GM19239 (cell line): ENCODE measurements at regions not wholly inside any gene's neighbourhood (a gene's known extent, or its start where the extent isn't known, plus 50 kb on each side); places are given as distances from the start of the nearest gene placed in this dataset.
"Not testable (repeated sequence)": the region's sequence is repeated elsewhere in the genome, so short reads cannot be mapped to it uniquely, and the experiment has no call there.

Source experiments
- DNase-seq: peaks from one replicate; pipeline ENCODE4 v3.0.0; 2011; ENCODE audit warnings: low spot score; ENCODE audit not compliant: insufficient read length
- FAIRE-seq: peaks from 2 replicates; lab custom pipeline; 2011; peaks lifted over from hg19 to GRCh38; lab: Jason Lieb, UNC

DNA sequence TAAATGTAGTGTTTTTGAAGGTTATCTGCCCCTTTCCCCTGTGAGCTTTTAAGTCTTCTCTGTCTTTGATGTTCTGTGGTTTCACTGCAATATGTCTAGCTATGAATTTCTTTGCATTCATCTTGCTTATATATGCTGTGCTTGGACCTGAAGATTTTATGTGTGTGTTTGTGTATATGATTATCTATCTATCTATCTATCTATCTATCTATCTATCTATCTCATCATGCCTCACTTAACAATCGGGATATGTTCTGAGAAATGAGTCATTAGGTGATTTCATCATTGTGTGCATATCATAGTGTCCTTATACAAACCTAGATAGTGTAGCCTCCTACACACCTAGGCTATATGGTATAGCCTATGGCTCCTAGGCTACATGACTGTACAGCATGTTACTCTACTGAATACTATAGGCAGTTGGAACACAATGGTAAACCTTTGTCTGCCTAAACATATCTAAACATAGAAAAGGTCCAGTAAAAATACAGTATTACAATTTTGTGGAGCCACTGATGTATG is 173.9 kb downstream of the NPIPA7 start:
- not testable (repeated sequence) for FAIRE-seq, DNase-seq

DNA sequence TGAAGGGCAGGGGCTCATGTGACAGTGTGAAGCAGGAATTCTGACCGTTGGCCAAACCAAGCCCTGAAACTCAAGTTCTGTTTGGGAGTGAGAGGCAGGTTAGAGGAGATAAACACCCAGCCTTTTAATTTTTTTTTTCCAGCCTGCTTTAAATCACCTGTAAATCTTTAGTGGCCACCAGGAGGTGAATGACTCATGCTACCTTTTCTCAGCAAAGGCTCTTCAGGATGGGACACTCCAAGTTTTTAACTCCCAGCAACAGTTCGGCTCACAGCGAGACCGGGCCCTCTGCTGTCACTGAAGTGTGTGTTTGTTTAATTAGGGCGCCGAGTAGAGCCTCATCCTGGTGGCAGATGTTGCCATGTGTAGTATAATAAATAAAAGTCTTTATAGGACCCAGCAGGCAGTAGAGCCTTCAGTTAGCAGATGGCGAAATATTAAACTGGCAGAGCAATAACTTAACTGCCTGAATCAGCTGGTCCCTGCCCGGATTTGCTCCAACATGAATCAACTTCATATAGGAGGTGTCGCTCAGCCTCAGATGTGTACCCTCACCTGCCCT is 180.3 kb downstream of the NPIPA7 start:
- not testable (repeated sequence) for DNase-seq, FAIRE-seq

DNA sequence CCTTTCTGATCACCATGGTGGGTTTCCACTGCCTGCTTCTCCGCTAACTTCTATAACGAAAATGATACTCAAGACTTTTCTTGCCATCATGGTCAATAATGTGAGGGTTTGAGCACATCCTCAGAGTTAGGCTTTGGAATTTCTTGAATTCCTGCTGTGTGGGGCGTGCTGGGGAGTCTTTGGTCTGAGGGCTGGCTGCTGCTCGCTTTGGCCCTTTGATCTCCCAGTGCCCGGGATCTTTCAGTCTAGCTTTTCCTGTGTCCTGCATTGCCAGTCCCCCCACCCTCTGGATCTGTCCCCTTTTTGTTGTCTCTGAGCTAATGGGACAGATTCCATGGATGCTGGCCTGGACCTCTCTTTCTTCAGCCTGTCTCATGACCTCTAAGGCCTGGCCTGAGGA is 182.6 kb downstream of the NPIPA7 start:
- FAIRE-seq, DNase-seq: not testable (repeated sequence)

DNA sequence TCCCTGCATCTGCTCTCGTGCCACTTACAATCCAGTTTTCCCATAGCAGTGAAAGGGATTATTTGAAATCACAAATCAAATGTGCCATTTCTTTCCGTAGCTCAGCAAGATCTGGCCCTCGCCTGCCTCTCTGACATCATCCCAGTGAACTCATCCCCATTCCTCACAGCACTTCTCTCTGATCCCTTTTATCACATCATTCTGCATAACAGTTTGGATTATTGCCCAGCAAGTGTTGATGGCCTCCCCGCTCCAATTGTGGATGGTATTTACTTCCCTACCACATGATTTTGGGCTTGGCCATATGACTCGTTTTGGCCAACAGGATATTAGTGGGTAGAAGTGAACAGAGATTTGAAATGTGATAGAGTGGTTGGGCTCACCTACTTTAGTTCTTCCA is 185.0 kb downstream of the NPIPA7 start:
- FAIRE-seq, DNase-seq: not testable (repeated sequence)

DNA sequence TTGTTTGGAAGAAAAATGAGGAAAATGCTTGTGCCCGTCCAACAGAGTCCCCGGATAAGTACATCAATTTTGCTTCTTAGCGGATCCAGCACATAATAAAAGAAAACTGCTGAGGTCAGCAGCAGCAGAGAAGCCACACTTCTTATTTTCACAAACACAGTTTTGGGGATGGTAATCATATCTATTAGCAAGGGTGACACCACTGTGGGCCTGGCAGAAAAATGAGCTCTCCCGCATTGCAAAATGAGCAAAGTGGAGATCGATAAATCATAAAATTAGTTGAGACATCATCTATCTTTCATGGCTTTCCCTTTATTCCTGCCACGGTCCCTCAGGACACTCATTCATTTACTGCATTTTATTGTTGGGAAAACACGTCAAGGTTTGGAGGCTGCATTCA is 186.4 kb downstream of the NPIPA7 start:
- DNase-seq, FAIRE-seq: not testable (repeated sequence)

DNA sequence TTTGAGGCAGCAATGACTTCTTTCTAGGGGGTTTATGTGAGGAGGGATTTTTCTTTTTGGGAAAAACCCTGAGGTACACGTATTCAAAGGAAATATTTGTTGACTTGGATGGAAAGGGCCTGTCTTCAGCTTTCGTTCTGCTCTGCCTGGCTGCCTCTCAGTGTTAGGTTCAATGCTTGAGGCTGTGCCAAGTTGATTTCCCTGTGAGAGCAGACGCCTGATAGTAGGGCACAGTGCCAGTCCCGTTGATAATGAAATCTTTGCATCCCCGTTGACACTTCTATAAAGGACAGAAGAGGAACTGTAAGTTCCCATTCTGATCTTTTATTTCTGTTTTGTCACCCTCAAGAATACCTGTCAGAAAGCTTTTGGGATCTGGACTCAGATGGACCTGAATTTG is 191.1 kb downstream of the NPIPA7 start:
- not testable (repeated sequence) for DNase-seq, FAIRE-seq

DNA sequence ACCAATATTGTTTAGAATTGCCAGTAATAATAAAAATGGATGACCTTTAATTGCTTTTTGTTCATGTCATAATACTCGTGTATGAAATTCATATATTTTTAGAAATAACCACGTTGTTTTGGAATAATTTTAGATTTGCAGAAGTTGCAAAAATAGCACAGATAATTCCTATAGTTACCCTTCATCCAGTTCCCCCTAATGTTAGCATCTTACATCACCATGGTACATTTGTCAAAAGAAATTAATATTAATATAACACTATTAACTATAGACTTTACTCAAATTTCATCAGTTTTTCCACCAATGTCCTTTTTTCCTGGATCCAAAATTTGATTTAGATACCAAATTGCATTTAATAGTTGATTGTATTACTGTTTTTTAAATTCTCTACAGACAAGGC is 191.9 kb downstream of the NPIPA7 start:
- DNase-seq, FAIRE-seq: not testable (repeated sequence)

DNA sequence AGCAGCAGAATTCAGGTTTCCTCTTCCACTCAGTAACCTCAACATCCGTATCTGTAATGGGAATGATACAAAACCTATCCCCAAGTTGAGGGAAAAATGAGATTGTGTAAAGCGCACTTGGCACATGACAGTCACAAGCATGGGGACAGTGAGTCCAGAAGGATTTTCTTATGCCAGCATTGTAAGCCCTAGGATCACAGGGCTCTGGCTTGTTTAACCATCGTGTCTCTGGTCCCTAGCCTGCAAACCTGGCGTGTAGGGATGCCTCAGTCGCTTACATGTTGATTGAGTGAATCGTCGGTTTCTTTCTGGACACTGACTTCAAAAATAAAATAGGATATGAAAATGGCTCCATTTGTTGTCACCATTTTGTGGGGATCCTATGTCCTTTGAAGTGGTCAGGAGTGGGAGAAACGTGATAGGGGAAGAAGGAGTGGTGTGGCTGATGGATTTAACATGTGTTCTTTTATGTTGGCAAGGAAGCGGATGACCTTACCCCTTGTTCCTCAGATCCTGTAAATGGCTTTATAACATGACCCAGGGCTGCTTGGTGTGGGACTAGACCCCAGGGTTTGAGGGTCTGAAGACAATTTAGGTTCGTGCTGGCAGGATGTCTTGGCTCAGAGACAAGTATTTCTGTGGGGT is 193.3 kb downstream of the NPIPA7 start:
- not testable (repeated sequence) for FAIRE-seq, DNase-seq

DNA sequence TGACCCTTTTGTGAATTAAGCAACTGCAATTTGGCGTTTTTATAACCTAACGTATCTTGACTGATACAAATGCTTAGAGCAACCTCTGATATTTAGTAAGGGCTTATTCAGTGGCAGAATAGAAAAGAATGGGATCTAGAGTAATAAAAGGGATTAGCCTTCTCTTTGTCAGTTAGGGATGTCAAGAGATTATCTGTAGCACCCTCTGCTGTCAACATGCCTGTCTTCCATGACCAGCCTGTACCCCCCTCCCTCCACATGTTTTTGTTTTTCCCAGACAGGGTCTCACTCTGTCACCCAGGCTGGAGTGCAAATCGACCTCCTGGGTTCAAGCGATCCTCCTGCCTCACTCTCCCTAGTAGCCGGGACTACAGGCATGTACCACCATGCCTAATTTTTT is 198.1 kb downstream of the NPIPA7 start:
- not testable (repeated sequence) for DNase-seq, FAIRE-seq

DNA sequence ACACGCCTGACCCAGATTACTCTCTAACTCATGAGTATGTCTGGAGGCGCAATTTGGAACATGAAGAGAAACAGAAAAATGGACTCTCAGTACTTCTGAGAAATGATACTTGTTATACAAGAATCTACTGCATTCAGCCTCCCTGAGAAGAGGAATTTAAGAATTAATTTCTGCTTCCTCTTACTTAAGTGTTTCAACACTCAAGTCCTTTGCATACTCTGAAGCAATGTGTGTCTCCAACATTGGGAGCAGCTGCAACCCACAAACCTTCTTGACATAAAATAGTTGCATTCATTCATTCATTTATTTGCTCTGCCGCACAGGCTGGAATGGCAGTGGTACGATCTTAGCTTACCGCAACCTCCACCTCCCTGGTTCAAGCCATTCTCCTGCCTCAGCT is 199.8 kb downstream of the NPIPA7 start:
- FAIRE-seq (no peak), DNase-seq (no peak)

DNA sequence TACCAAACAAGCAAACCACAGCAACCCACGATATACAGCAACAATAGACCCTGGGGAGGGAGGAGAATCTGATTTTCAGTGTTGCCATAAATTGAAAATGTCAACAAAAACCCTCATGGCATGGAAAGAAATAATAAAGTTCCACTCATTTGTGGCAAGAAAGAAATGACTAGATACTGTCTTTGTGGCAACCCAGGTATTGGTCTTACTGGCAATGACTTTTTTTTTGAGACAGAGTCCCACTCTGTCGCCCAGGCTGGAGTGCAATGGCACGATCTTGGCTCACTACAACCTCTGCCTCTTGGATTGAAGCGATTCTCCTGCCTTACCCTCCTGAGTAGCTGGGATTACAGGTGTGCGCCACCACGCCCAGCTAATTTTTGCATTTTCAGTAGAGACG is 204.0 kb downstream of the NPIPA7 start:
- DNase-seq, FAIRE-seq: not testable (repeated sequence)

DNA sequence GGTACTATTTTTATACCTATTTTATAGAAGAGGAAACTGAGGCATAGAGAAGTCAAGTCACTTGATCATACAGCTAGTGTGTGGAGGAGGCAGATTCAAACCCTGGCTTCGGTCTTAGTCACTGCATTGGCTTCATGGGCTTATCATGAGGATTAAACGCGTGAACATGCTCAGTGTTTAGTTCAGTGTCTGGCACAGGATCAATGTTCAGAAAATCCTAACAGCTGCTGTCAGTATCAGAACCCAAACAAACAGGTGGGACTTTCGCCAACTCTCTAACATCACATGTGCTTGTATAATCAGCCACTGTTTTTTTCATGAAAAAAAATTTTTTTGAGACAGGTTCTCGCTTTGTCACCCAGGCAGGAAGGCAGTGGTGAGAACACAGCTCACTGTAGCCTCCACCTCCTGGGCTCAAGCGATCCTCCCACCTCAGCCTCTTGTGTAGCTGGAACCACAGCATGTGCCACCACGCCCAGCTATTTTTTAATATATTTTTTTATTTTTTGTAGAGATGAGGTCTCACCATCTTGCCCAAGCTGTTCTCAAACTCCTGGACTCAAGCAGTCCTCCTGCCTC is 207.2 kb downstream of the NPIPA7 start:
- DNase-seq, FAIRE-seq: not testable (repeated sequence)

DNA sequence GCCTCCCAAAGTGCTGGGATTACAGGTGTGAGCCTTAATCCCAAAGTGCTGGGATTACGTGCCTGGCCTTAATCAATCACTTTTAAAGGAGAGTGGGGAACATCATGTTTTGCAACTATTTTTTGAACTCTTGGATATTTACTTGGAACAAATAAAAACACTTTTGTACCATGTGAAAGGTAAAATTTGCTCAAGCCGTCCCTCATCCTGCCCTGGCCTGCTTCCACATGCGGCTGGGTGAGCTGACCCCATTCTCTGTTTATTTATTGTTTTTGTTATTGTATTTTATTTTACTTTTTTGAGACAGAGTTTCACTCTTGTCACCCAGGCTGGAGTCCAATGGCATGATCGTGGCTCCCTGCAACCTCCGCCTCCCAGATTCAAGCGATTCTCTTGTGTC is 208.0 kb downstream of the NPIPA7 start:
- FAIRE-seq, DNase-seq: not testable (repeated sequence)

DNA sequence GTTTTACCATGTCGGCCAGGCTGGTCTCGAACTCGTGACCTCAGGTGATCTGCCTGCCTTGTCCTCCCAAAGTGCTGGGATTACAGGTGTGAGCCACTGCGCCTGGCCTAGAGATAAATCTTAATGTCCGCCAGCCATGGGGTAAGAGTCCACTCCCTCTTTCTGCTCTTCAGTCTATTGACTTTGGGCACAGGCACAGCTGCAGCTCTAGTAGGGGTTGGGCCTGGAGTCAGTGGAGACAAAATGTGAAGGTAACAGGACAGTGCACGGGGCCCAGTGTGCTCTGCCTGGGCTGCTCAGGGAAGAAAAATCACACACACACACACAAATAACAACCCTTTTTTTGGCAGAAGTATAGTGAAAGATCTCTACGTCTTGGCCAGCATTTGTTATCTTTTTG is 209.5 kb downstream of the NPIPA7 start:
- FAIRE-seq, DNase-seq: not testable (repeated sequence)

DNA sequence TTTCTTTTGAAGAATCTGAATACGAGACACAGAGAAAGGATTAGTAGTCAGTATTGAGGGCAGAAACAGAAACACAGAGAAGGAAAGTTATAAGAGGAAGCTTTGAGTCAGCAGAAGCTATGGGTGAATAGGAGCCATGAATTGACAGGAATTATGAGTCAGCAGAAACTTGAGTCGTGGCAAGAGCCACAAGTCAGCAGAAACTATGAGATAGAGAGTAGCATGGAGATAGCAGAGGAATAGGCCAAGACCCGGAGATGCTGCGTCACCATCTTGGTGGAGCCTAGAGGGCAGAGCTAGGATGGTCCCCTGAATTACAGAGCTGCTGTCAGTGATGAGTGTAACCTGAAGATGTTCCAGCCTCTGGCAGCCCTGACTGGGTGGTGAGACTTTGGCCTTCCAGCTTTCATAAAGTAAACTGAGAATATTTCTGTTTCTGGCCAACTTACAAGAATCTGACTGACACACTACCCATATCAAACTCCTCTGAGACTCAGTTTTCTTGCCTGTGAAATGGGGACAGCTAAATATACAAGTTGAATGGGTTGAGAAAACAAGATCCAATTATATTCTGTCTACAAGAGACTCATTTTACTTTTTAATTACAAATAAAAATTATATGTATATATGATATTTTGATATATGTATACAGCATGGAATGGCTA is 211.8 kb downstream of the NPIPA7 start:
- not testable (repeated sequence) for FAIRE-seq, DNase-seq

DNA sequence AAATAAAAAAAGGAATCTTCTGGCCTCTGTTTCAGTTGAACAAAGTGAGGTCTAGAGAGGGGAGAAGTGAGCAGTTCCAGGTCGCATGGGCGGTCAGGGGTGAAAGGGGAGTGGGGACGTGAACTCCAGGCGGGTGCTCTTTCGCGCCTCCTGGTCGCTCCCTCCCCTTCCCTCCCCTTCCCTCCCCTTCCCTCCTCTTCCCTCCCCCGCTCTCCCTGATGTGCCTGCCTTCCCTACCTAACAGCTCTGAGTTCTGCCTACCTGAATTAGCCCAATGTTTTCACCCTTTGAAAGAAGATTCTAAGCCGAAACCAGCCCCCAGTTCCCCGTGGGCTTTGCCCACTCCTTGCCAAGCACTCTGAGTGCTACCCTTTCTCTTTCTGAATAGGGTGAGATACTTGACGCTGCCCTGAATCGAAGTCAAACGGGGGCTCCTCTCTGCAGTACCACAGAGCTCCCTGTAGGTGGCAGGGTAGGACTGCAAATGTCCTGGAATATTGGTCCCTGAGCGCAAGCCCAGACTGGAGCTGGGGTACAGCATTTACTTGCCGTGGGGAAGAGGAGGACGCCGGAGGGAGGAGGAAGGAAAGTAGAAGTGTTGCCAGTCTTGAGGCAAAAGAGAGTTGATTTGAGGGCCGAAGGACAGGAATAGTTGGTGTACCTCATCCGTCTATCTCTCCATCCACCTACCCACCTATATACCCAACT is 214.4 kb downstream of the NPIPA7 start:
- DNase-seq (peak; percentile 0), FAIRE-seq (peak; percentile 66)

DNA sequence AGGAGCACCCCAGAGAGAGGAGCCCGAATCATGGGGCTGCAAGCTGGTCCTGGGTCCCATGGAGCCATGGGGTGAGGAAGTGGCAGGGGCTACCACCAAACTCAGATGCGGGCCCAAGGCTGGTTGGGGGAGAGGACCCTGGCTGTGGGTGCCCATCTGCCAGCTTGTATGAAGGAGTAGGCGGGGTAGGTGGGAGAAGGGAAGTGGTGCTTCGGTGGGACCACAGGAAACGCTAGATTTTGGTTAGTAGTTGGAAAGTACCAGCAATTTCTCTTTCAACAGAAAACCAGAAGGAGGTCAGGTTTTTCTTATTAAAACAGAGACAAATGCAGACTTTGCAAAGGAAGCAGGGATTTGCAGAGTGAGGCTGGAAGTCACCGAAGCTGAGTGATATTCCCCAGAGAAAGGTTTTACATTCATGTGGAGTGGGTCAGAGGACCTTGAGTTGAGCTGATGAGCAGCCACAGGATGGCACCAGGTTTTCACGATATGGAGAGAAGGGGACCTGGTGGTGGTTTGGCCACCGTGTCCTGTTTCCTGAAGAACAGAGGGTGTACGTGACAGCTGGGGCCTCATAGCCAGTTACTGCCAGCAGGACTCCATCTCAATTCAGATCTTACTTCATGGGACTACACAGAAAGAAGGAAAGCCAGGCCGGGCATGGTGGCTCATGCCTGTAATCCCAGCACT is 216.2 kb downstream of the NPIPA7 start:
- FAIRE-seq, result not testable (repeated sequence)

DNA sequence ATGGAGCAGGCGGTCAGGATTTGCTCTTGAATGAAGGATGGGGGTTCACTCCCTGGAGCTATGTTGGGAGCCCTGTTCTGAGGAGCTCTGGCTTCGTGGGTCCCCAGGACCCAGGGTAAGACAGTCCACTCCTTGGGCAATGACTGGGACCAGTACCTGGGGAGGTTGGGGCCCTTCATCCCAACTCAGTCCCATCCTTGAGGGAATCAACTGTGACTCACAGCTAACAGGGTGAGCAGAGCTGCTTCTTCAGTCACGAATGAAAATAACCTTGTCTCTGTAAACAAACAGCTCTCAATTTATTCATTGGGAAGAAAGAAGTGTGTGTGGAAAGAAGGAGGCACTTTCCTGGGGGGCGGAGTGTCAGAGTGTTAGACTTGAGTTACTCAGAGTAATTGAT is 222.3 kb downstream of the NPIPA7 start:
- FAIRE-seq, DNase-seq: not testable (repeated sequence)

More for the DNA sequence above, 216.2 kb downstream of the NPIPA7 start:
- DNase-seq, result not testable (repeated sequence)

DNA sequence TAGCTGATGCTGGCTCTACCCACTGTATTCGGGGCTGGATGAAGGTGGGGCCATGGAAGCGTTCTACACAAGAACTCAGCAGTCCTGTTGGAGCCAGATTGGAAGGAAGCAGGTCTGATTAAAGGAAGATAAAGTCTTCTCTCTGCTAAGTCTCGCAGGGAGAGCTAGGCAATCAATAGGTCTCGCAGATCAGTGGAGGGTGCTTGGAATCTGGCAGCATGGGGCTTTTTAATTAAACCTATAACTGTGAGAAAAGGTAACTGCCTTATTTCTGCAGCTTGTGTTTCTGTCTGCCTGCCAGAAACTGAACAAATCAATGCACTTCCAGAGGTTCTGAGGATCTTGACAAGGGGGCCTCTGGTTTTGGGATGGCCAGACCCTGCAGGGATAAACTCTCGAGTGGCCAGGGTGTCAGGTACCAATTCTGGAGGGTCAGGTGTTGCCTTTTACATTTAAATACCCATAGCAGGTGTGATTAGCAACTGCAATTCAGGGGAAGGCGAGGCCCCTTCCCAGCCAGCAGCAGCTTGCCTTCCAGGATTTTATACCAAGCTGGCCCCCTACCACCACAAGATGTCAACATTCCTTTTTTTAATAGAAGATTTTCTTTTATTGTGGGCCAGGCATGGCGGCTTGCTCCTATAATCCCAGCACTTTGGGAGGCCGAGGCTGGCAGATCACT is 228.6 kb downstream of the NPIPA7 start:
- DNase-seq, FAIRE-seq: not testable (repeated sequence)
